ENCODE measurements at regions not wholly inside any gene's neighbourhood (a gene's known extent, or its start where the extent isn't known, plus 50 kb on each side); places are given as distances from the start of the nearest gene placed in this dataset.

DNA sequence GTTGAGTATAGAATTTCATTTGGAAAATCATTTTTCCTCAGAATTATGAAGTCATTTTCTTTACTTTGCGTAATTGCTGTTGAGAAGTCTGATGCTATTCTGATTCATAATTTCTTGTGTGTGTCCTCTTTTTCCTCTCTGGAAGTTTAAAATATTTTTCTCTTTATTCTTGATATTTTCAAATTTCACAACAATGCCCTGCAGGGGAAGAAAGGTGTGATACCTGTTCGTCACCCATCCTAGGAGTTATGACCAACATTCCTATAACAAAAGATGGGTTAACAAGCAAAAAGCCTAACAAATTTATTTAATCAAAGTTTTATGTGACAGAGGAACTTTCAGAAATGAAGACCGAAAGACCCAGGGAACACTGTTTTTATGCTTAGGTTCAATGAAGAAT lies 171.5 kb upstream of the AKIRIN2 start:
- ATAC-seq (ENCODE audit: insufficient number of reproducible peaks, low FRiP score, low read depth) (no peak), DNase-seq (ENCODE audit: low spot score) (no peak)
- no peak overlapping the region for H3K4me3 ChIP-seq
- H3K27me3 ChIP-seq (replicated peaks; ENCODE audit: insufficient read depth) = no peaks in the 10 kb centered on the region
- no peak overlapping the region for H3K27ac ChIP-seq
- no peaks in the 10 kb centered on the region for H3K36me3 ChIP-seq
- TF ChIP-seq, protein P1, sequence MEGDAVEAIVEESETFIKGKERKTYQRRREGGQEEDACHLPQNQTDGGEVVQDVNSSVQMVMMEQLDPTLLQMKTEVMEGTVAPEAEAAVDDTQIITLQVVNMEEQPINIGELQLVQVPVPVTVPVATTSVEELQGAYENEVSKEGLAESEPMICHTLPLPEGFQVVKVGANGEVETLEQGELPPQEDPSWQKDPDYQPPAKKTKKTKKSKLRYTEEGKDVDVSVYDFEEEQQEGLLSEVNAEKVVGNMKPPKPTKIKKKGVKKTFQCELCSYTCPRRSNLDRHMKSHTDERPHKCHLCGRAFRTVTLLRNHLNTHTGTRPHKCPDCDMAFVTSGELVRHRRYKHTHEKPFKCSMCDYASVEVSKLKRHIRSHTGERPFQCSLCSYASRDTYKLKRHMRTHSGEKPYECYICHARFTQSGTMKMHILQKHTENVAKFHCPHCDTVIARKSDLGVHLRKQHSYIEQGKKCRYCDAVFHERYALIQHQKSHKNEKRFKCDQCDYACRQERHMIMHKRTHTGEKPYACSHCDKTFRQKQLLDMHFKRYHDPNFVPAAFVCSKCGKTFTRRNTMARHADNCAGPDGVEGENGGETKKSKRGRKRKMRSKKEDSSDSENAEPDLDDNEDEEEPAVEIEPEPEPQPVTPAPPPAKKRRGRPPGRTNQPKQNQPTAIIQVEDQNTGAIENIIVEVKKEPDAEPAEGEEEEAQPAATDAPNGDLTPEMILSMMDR (IDR thresholded peaks at IDR 0.05) = no peak
- H3K9me3 ChIP-seq = no peaks in the 10 kb centered on the region
- H3K4me1 ChIP-seq (ENCODE audit: control insufficient read depth in 1 of 2, low read depth in 2 of 2) = no peaks in the 10 kb centered on the region

GRCh38 chr6:87870556-87870955 lies 168.5 kb upstream of the AKIRIN2 start:
- no peak for ATAC-seq (ENCODE audit: insufficient number of reproducible peaks, low FRiP score, low read depth)
- TF ChIP-seq, protein P1 (IDR thresholded peaks at IDR 0.05) = no peak
- H3K27ac ChIP-seq = no peak overlapping the region

GRCh38 chr6:87869064-87869905 lies 167.3 kb upstream of the AKIRIN2 start:
- Histone ChIP-seq H3K27me3 (replicated peaks; ENCODE audit: insufficient read depth) (no peaks in the 10 kb centered on the region), H3K4me3 (no peak overlapping the region), H3K9me3 (no peaks in the 10 kb centered on the region), H3K4me1 (ENCODE audit: control insufficient read depth in 1 of 2, low read depth in 2 of 2) (no peaks in the 10 kb centered on the region), H3K27ac (no peak overlapping the region), H3K36me3 (no peaks in the 10 kb centered on the region)
- TF ChIP-seq, protein P1 (IDR thresholded peaks at IDR 0.05) = no peak
- no peak for ATAC-seq (ENCODE audit: insufficient number of reproducible peaks, low FRiP score, low read depth)
- no peak for DNase-seq (ENCODE audit: low spot score)

More at GRCh38 chr6:87870556-87870955, 168.5 kb upstream of the AKIRIN2 start:
- Histone ChIP-seq H3K9me3 (no peaks in the 10 kb centered on the region), H3K36me3 (no peaks in the 10 kb centered on the region), H3K4me1 (ENCODE audit: control insufficient read depth in 1 of 2, low read depth in 2 of 2) (no peaks in the 10 kb centered on the region), H3K27me3 (replicated peaks; ENCODE audit: insufficient read depth) (no peaks in the 10 kb centered on the region), H3K4me3 (no peak overlapping the region)
- DNase-seq (ENCODE audit: low spot score) = no peak

DNA sequence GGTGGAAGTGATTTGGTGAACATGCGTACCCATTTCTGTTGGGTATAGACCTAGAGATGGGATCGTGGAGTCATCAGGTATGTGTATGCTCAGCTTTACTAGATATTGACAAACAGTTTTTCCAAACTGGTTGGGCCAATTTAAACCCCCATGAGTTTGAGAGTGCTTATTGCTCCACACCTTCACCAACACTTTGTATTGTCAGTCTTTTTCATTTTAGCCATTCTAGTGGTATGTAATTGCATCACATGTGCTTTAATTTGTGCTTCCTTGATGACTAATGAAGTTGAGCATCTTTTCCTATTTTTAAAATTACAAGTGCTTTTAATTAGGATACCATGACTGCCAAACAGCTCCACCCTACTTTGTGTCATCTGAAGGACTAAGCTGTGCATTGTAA lies 158.9 kb upstream of the AKIRIN2 start:
- H3K4me1 ChIP-seq (ENCODE audit: control insufficient read depth in 1 of 2, low read depth in 2 of 2) = no peaks in the 10 kb centered on the region
- no peak overlapping the region for H3K27ac ChIP-seq
- DNase-seq (ENCODE audit: low spot score) (no peak), ATAC-seq (ENCODE audit: insufficient number of reproducible peaks, low FRiP score, low read depth) (no peak)
- H3K9me3 ChIP-seq = no peaks in the 10 kb centered on the region
- no peaks in the 10 kb centered on the region for H3K27me3 ChIP-seq (replicated peaks; ENCODE audit: insufficient read depth)
- no peaks in the 10 kb centered on the region for H3K36me3 ChIP-seq
- TF ChIP-seq, protein P1 (IDR thresholded peaks at IDR 0.05) = no peak
- no peak overlapping the region for H3K4me3 ChIP-seq

- Histone ChIP-seq H3K9me3 (no peaks in the 10 kb centered on the region), H3K27ac (no peak overlapping the region), H3K4me1 (ENCODE audit: control insufficient read depth in 1 of 2, low read depth in 2 of 2) (no peaks in the 10 kb centered on the region), H3K36me3 (no peaks in the 10 kb centered on the region), H3K4me3 (no peak overlapping the region), H3K27me3 (replicated peaks; ENCODE audit: insufficient read depth) (no peaks in the 10 kb centered on the region)
- TF ChIP-seq, protein P1 (IDR thresholded peaks at IDR 0.05) = no peak
- DNase-seq (ENCODE audit: low spot score) (no peak), ATAC-seq (ENCODE audit: insufficient number of reproducible peaks, low FRiP score, low read depth) (no peak)
These were observed 156.4 kb upstream of the AKIRIN2 start for GRCh38 chr6:87858440-87858839.
